H1 (cell line): ENCODE measurements at regions not wholly inside any gene's neighbourhood (a gene's known extent, or its start where the extent isn't known, plus 50 kb on each side); places are given as distances from the start of the nearest gene placed in this dataset.

Experiments used
- BACH1 ChIP-seq: IDR thresholded peaks from 2 replicates; pipeline ENCODE4 v1.6.1; 2012; ENCODE audit warnings: low read length, improper control_type of control experiment
- CBX5 ChIP-seq: fragments of 300-800, 300-1000 bp; sonication (generic); IDR thresholded peaks from 2 replicates; pipeline ENCODE4 v1.7.1; 2016; ENCODE audit warnings: antibody characterized with exemption, low read length, low read depth
- CEBPB ChIP-seq: IDR thresholded peaks from 2 replicates; pipeline ENCODE4 v1.6.1; 2012; ENCODE audit warnings: low read depth, low read length
- CREB1 ChIP-seq: IDR thresholded peaks from 2 replicates; pipeline ENCODE4 v1.6.1; 2012; ENCODE audit warnings: inconsistent platforms
- EP300 ChIP-seq, 2 experiments: IDR thresholded peaks; 1 replicate in 1 of 2; 2 replicates in 1 of 2; pipeline ENCODE4 v1.6.1; 2011 to 2012; ENCODE audit warnings: low read depth in 2 of 2, low read length in 2 of 2, mild to moderate bottlenecking in 2 of 2, borderline replicate concordance in 1 of 2, inconsistent platforms in 1 of 2, moderate library complexity in 1 of 2
- KDM4A ChIP-seq: IDR thresholded peaks from one replicate; pipeline ENCODE4 v1.7.1; 2012; ENCODE audit warnings: low read depth, mild to moderate bottlenecking, moderate library complexity, low read length, inconsistent platforms; ENCODE audit not compliant: severe bottlenecking
- POLR2A ChIP-seq, 2 experiments: IDR thresholded peaks; 1 replicate in 1 of 2; 2 replicates in 1 of 2; pipeline ENCODE4 v1.6.1; 2011; ENCODE audit warnings: low read depth in 2 of 2, low read length in 2 of 2, mild to moderate bottlenecking in 2 of 2; ENCODE audit errors: control extremely low read depth in 1 of 2
- RNF2 ChIP-seq: fragments of 200-900, 300-1000 bp; sonication (generic); IDR thresholded peaks from 2 replicates; pipeline ENCODE4 v1.7.1; 2016; ENCODE audit warnings: borderline replicate concordance, low read depth, mild to moderate bottlenecking, antibody characterized with exemption, low read length; ENCODE audit not compliant: poor library complexity, severe bottlenecking; ENCODE audit errors: missing control alignments
- SAP30 ChIP-seq: fragments of 300-600 bp; sonication (generic); IDR thresholded peaks from 2 replicates; pipeline ENCODE4 v1.7.1; 2012; ENCODE audit warnings: low read length, moderate library complexity, mild to moderate bottlenecking, inconsistent platforms; ENCODE audit not compliant: insufficient read depth, insufficient replicate concordance
- SIX5 ChIP-seq: IDR thresholded peaks from 2 replicates; pipeline ENCODE4 v1.6.1; 2011; ENCODE audit warnings: mild to moderate bottlenecking, low read depth, low read length
- TAF1 ChIP-seq: IDR thresholded peaks from 2 replicates; pipeline ENCODE4 v1.6.1; 2011; ENCODE audit warnings: mild to moderate bottlenecking, low read depth, low read length
- TAF7 ChIP-seq: optimal IDR thresholded peaks from 2 replicates; pipeline ENCODE3; 2011; ENCODE audit warnings: low read depth, mild to moderate bottlenecking, inconsistent platforms, low read length, moderate library complexity, borderline replicate concordance
- TF ChIP-seq, protein P1 (sequence below): fragments of 300-600 bp; sonication (generic); IDR thresholded peaks from 2 replicates; pipeline ENCODE4 v1.7.1; 2012; ENCODE audit warnings: low read length, moderate library complexity, mild to moderate bottlenecking, inconsistent platforms; ENCODE audit not compliant: insufficient replicate concordance

DNA sequence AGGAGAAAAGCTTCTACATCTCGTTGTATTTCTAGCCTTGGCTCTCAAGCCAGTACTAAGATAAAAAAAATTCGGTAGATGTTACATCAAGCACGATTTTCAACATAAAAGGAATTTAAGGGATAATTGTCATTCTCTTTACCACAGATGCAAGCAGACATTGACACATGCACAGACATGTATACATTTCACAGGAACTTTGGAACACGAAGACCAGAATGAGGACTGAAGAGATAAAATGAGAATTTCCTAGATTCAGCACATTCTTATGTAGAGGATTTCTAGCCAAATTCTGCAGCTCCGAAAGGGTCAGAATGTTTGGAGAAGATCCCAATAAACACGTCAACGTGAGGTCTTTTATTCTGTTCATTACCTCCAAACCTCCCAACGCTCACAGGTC is 284.5 kb upstream of the ARGLU1 start (continued):
- TF ChIP-seq, protein P1, sequence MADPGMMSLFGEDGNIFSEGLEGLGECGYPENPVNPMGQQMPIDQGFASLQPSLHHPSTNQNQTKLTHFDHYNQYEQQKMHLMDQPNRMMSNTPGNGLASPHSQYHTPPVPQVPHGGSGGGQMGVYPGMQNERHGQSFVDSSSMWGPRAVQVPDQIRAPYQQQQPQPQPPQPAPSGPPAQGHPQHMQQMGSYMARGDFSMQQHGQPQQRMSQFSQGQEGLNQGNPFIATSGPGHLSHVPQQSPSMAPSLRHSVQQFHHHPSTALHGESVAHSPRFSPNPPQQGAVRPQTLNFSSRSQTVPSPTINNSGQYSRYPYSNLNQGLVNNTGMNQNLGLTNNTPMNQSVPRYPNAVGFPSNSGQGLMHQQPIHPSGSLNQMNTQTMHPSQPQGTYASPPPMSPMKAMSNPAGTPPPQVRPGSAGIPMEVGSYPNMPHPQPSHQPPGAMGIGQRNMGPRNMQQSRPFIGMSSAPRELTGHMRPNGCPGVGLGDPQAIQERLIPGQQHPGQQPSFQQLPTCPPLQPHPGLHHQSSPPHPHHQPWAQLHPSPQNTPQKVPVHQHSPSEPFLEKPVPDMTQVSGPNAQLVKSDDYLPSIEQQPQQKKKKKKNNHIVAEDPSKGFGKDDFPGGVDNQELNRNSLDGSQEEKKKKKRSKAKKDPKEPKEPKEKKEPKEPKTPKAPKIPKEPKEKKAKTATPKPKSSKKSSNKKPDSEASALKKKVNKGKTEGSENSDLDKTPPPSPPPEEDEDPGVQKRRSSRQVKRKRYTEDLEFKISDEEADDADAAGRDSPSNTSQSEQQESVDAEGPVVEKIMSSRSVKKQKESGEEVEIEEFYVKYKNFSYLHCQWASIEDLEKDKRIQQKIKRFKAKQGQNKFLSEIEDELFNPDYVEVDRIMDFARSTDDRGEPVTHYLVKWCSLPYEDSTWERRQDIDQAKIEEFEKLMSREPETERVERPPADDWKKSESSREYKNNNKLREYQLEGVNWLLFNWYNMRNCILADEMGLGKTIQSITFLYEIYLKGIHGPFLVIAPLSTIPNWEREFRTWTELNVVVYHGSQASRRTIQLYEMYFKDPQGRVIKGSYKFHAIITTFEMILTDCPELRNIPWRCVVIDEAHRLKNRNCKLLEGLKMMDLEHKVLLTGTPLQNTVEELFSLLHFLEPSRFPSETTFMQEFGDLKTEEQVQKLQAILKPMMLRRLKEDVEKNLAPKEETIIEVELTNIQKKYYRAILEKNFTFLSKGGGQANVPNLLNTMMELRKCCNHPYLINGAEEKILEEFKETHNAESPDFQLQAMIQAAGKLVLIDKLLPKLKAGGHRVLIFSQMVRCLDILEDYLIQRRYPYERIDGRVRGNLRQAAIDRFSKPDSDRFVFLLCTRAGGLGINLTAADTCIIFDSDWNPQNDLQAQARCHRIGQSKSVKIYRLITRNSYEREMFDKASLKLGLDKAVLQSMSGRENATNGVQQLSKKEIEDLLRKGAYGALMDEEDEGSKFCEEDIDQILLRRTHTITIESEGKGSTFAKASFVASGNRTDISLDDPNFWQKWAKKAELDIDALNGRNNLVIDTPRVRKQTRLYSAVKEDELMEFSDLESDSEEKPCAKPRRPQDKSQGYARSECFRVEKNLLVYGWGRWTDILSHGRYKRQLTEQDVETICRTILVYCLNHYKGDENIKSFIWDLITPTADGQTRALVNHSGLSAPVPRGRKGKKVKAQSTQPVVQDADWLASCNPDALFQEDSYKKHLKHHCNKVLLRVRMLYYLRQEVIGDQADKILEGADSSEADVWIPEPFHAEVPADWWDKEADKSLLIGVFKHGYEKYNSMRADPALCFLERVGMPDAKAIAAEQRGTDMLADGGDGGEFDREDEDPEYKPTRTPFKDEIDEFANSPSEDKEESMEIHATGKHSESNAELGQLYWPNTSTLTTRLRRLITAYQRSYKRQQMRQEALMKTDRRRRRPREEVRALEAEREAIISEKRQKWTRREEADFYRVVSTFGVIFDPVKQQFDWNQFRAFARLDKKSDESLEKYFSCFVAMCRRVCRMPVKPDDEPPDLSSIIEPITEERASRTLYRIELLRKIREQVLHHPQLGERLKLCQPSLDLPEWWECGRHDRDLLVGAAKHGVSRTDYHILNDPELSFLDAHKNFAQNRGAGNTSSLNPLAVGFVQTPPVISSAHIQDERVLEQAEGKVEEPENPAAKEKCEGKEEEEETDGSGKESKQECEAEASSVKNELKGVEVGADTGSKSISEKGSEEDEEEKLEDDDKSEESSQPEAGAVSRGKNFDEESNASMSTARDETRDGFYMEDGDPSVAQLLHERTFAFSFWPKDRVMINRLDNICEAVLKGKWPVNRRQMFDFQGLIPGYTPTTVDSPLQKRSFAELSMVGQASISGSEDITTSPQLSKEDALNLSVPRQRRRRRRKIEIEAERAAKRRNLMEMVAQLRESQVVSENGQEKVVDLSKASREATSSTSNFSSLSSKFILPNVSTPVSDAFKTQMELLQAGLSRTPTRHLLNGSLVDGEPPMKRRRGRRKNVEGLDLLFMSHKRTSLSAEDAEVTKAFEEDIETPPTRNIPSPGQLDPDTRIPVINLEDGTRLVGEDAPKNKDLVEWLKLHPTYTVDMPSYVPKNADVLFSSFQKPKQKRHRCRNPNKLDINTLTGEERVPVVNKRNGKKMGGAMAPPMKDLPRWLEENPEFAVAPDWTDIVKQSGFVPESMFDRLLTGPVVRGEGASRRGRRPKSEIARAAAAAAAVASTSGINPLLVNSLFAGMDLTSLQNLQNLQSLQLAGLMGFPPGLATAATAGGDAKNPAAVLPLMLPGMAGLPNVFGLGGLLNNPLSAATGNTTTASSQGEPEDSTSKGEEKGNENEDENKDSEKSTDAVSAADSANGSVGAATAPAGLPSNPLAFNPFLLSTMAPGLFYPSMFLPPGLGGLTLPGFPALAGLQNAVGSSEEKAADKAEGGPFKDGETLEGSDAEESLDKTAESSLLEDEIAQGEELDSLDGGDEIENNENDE: no peak
- TF ChIP-seq SIX5 (no peak), POLR2A (IDR thresholded peaks at IDR 0.05; ENCODE audit: control extremely low read depth in 1 of 2, low read depth in 2 of 2, low read length in 2 of 2) (no peak), TAF1 (no peak), BACH1 (no peak), SAP30 (no peak), RNF2 (no peak), EP300 (IDR thresholded peaks at IDR 0.05; ENCODE audit: borderline replicate concordance in 1 of 2, low read depth in 2 of 2, low read length in 2 of 2) (no peak), CREB1 (no peak), KDM4A (no peak), TAF7 (no peak), CEBPB (no peak), CBX5 (no peak)
